ENCODE measurements at regions not wholly inside any gene's neighbourhood (a gene's known extent, or its start where the extent isn't known, plus 50 kb on each side); places are given as distances from the start of the nearest gene placed in this dataset.

DNA sequence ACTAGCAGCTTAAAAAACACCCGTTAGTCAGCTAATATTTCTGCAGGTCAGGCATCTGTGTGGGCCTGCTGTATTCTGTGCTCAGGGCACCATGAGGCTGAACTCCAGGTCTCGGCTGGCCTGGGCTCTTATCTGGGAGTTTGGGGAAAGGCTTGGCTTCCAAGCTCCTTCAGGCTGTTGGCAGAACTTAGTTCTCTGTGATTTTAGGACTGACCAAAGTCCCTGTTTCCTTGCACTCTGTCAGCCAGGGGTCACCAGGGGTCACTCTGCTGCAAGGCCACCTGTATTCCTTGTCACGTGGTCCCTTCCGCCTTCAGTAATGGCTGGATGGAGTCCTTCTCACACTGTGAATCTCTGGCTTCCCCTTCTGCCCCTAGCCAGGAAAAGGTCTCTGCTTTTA is 586.4 kb downstream of the AACS start:
- Histone ChIP-seq H3K79me2 (ENCODE audit: insufficient read depth, low read length) (no peaks in the 10 kb centered on the region), H2BK5ac (ENCODE audit: insufficient read length, low read length) (no peak overlapping the region), H2BK12ac (ENCODE audit: insufficient read length, low read depth, low read length) (no peak overlapping the region), H2BK20ac (ENCODE audit: low read depth, low read length, poor library complexity, severe bottlenecking) (no peak overlapping the region), H3K18ac (ENCODE audit: insufficient read length, low read depth, low read length) (no peak overlapping the region), H3K4ac (ENCODE audit: low read depth, low read length) (no peak overlapping the region), H2BK15ac (ENCODE audit: low read depth, low read length) (no peak overlapping the region), H3K79me1 (ENCODE audit: insufficient read depth, low read depth, low read length, poor library complexity, severe bottlenecking) (no peaks in the 10 kb centered on the region), H3T11ph (ENCODE audit: low read length) (no peak overlapping the region), H3K56ac (ENCODE audit: insufficient read length, low read depth, low read length) (no peak overlapping the region), H3K9ac (ENCODE audit: extremely low read depth, insufficient read length, low read length) (no peak overlapping the region), H3K14ac (ENCODE audit: insufficient read depth, low read length) (no peak overlapping the region), H2AK5ac (ENCODE audit: insufficient read length, low read length) (no peak overlapping the region), H3K23ac (ENCODE audit: insufficient read length, low read depth, low read length) (no peak overlapping the region), H4K91ac (ENCODE audit: insufficient read length, low read depth, low read length) (no peak overlapping the region), H3K27ac (ENCODE audit: insufficient read length, low read depth, low read length) (no peak overlapping the region), H3K23me2 (ENCODE audit: insufficient read length, low read depth, low read length, poor library complexity, severe bottlenecking) (no peaks in the 10 kb centered on the region), H4K5ac (ENCODE audit: insufficient read length, low read depth, low read length) (no peak overlapping the region), H3K4me1 (ENCODE audit: insufficient read depth, low read length) (no peaks in the 10 kb centered on the region), H4K20me1 (ENCODE audit: control insufficient read depth, insufficient read depth, insufficient read length) (no peaks in the 10 kb centered on the region), H3K9me3 (ENCODE audit: control insufficient read depth, low read depth, low read length) (no peaks in the 10 kb centered on the region), H2AFZ (ENCODE audit: low read length) (no peak overlapping the region), H3K27me3 (ENCODE audit: insufficient read depth, low read length) (no peaks in the 10 kb centered on the region), H2BK120ac (ENCODE audit: low read depth, low read length, poor library complexity, severe bottlenecking) (no peak overlapping the region), H3K4me2 (ENCODE audit: insufficient read depth, insufficient read length, low read length) (no peak overlapping the region), H4K8ac (replicated peaks; ENCODE audit: insufficient read length, low read depth, low read length) (no peak overlapping the region)
- TF ChIP-seq, protein P1, sequence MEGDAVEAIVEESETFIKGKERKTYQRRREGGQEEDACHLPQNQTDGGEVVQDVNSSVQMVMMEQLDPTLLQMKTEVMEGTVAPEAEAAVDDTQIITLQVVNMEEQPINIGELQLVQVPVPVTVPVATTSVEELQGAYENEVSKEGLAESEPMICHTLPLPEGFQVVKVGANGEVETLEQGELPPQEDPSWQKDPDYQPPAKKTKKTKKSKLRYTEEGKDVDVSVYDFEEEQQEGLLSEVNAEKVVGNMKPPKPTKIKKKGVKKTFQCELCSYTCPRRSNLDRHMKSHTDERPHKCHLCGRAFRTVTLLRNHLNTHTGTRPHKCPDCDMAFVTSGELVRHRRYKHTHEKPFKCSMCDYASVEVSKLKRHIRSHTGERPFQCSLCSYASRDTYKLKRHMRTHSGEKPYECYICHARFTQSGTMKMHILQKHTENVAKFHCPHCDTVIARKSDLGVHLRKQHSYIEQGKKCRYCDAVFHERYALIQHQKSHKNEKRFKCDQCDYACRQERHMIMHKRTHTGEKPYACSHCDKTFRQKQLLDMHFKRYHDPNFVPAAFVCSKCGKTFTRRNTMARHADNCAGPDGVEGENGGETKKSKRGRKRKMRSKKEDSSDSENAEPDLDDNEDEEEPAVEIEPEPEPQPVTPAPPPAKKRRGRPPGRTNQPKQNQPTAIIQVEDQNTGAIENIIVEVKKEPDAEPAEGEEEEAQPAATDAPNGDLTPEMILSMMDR (conservative IDR thresholded peaks at IDR 0.05) = no peak
- H3K27ac Mint-ChIP-seq = no peak overlapping the region
- H3K4me3 Mint-ChIP-seq = no peak overlapping the region
- H3K36me3 Mint-ChIP-seq (ENCODE audit: insufficient read depth in 1 of 3, low read depth in 3 of 3) = peaks cover 0 to 18% (median 4%) of the 10 kb centered on the region in 3 experiments; a peak in 3 of 7 replicates
- H3K9me3 Mint-ChIP-seq = no peaks in the 10 kb centered on the region
- no CpG with 5 or more reads among the region's 4 CpGs for WGBS (ENCODE audit: extremely low coverage, insufficient read length, low lambda C conversion rate)
- DNase-seq = no peak
- no peaks in the 10 kb centered on the region; the same call in 1 of the 2 replicates for H3K27me3 Mint-ChIP-seq (ENCODE audit: low read depth)
- H3K4me1 Mint-ChIP-seq = peaks cover 0 to 5% of the 10 kb centered on the region in 2 experiments; a peak in 2 of 4 replicates

Measured in H9 (cell line).